GM23338 (cell line): ENCODE measurements at regions not wholly inside any gene's neighbourhood (a gene's known extent, or its start where the extent isn't known, plus 50 kb on each side); places are given as distances from the start of the nearest gene placed in this dataset.

ENCODE experiments used
- ATAC-seq: fragments of 200-7000 bp; cut with Tn5 transposase; 3 replicates; pipeline ENCODE4 v1.9.1; 2020
- DNase-seq: peaks from one replicate; pipeline ENCODE4 v3.0.0-alpha.2; 2015; ENCODE audit warnings: low spot score
- H2AFZ ChIP-seq: fragments of 200-600 bp; sonication (generic); 2 replicates; pipeline ENCODE4 v1.8.0; 2016; ENCODE audit warnings: antibody characterized with exemption, mild to moderate bottlenecking, moderate library complexity
- H3F3A ChIP-seq: fragments of 200-600 bp; sonication (generic); replicated peaks from 2 replicates; pipeline ENCODE4 v1.8.0; 2017; ENCODE audit warnings: antibody characterized with exemption, mixed run types, low read depth
- H3K27ac ChIP-seq: fragments of 200-600 bp; sonication (generic); 2 replicates; pipeline ENCODE4 v1.6.1; 2016; ENCODE audit warnings: low read depth
- H3K27me3 ChIP-seq: fragments of 200-600 bp; sonication (generic); 2 replicates; pipeline ENCODE4 v1.8.0; 2016; ENCODE audit warnings: mild to moderate bottlenecking, mixed run types, moderate library complexity; ENCODE audit not compliant: insufficient read depth
- H3K36me3 ChIP-seq: fragments of 200-600 bp; sonication (generic); 2 replicates; pipeline ENCODE4 v1.8.0; 2016; ENCODE audit warnings: mild to moderate bottlenecking; ENCODE audit not compliant: insufficient read depth
- H3K4me1 ChIP-seq: fragments of 200-600 bp; sonication (generic); 2 replicates; pipeline ENCODE4 v1.8.0; 2016; ENCODE audit warnings: mild to moderate bottlenecking, moderate library complexity; ENCODE audit not compliant: insufficient read depth
- H3K4me2 ChIP-seq: fragments of 200-600 bp; sonication (generic); 2 replicates; pipeline ENCODE4 v1.7.1; 2017; ENCODE audit warnings: mixed run types
- H3K4me3 ChIP-seq: fragments of 200-600 bp; sonication (generic); 2 replicates; pipeline ENCODE4 v1.6.1; 2016; ENCODE audit warnings: mixed run types
- H3K79me2 ChIP-seq: fragments of 200-600 bp; sonication (generic); replicated peaks from 2 replicates; pipeline ENCODE4 v1.8.0; 2017; ENCODE audit warnings: mild to moderate bottlenecking; ENCODE audit not compliant: insufficient read depth
- H3K9me2 ChIP-seq: fragments of 200-600 bp; sonication (generic); 2 replicates; pipeline ENCODE4 v1.8.0; 2017; ENCODE audit not compliant: insufficient read depth
- H4K20me1 ChIP-seq: fragments of 200-600 bp; sonication (generic); replicated peaks from 2 replicates; pipeline ENCODE4 v1.8.0; 2017; ENCODE audit warnings: mild to moderate bottlenecking; ENCODE audit not compliant: insufficient read depth
- H3K27ac Mint-ChIP-seq: 2 replicates; pipeline ENCODE4 v1.8.0; 2020; ENCODE audit warnings: inconsistent platforms, mild to moderate bottlenecking, moderate library complexity, mixed read lengths
- H3K27me3 Mint-ChIP-seq: 3 replicates; pipeline ENCODE4 v1.8.0; 2022; ENCODE audit warnings: low read depth, mild to moderate bottlenecking, moderate library complexity, mixed read lengths, inconsistent platforms; ENCODE audit not compliant: insufficient read depth, poor library complexity
- H3K36me3 Mint-ChIP-seq: 3 replicates; pipeline ENCODE4 v1.8.0; 2021; ENCODE audit warnings: low read depth, mild to moderate bottlenecking, inconsistent platforms, moderate library complexity, mixed read lengths
- H3K4me1 Mint-ChIP-seq: 3 replicates; pipeline ENCODE4 v1.8.0; 2020; ENCODE audit warnings: mild to moderate bottlenecking, inconsistent platforms, mixed read lengths
- H3K4me3 Mint-ChIP-seq: 3 replicates; pipeline ENCODE4 v1.8.0; 2021; ENCODE audit warnings: moderate library complexity, mild to moderate bottlenecking, inconsistent platforms, mixed read lengths
- H3K9me3 Mint-ChIP-seq: 3 replicates; pipeline ENCODE4 v1.8.0; 2020; ENCODE audit warnings: moderate library complexity, mild to moderate bottlenecking, inconsistent platforms, mixed read lengths
- EZH2 ChIP-seq: fragments of 200-600 bp; sonication (generic); IDR thresholded peaks from one replicate; pipeline ENCODE4 v1.8.0; 2017; ENCODE audit warnings: antibody characterized with exemption, mild to moderate bottlenecking, low read depth; ENCODE audit not compliant: unreplicated experiment
- STAT1 ChIP-seq: IDR thresholded peaks from one replicate; pipeline ENCODE4 v1.6.1; 2016; ENCODE audit warnings: antibody characterized with exemption; ENCODE audit not compliant: unreplicated experiment
- ZNF331 ChIP-seq: fragments of 250-450 bp; sonication (Bioruptor Pico); IDR thresholded peaks from 2 replicates; pipeline ENCODE4 v1.5.0; 2020; ENCODE audit warnings: low read depth, mild to moderate bottlenecking, moderate library complexity
- TF ChIP-seq, protein P1 (sequence below): fragments of 250-450 bp; sonication (Bioruptor Pico); IDR thresholded peaks from 2 replicates; pipeline ENCODE4 v1.5.0; 2020; ENCODE audit warnings: mild to moderate bottlenecking, moderate library complexity
- TF ChIP-seq, protein P2 (sequence below): IDR thresholded peaks from 2 replicates; pipeline ENCODE4 v1.6.1; 2016; ENCODE audit warnings: antibody characterized with exemption
- TF ChIP-seq, protein P3 (sequence below): IDR thresholded peaks from one replicate; pipeline ENCODE4 v1.6.1; 2018; ENCODE audit warnings: antibody characterized with exemption; ENCODE audit not compliant: unreplicated experiment

DNA sequence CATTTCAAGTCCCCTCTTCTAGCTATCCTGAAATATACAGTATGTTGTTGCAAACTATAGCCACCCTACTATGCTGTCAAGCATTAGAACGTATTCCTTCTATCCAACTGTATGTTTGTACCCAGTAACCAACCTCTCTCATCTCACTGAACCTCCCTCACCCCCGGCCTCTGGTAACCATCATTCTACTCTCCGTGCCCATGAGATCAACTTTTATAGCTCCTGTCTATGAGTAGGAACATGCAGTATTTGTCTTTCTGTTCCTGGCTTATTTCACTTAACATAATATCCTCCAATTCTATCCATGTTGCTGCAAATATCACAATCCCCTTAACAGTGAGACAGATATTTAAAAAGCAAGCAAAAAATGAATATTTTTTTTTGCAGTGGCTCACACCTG is 196.9 kb downstream of the PAX1 start:
- no peaks in the 10 kb centered on the region for H3K4me1 ChIP-seq

More for the DNA sequence above, 196.9 kb downstream of the PAX1 start:
- peaks cover 7% of the 10 kb centered on the region for H3K27me3 Mint-ChIP-seq
- no peaks in the 10 kb centered on the region for H3F3A ChIP-seq
- no peak overlapping the region for H3K27ac ChIP-seq
- no peaks in the 10 kb centered on the region for H3K27me3 ChIP-seq
- no peaks in the 10 kb centered on the region for H3K79me2 ChIP-seq
- no peaks in the 10 kb centered on the region for H3K9me2 ChIP-seq
- H3K27ac Mint-ChIP-seq = no peak overlapping the region
- no peak overlapping the region for H3K4me3 Mint-ChIP-seq
- TF ChIP-seq, protein P1, sequence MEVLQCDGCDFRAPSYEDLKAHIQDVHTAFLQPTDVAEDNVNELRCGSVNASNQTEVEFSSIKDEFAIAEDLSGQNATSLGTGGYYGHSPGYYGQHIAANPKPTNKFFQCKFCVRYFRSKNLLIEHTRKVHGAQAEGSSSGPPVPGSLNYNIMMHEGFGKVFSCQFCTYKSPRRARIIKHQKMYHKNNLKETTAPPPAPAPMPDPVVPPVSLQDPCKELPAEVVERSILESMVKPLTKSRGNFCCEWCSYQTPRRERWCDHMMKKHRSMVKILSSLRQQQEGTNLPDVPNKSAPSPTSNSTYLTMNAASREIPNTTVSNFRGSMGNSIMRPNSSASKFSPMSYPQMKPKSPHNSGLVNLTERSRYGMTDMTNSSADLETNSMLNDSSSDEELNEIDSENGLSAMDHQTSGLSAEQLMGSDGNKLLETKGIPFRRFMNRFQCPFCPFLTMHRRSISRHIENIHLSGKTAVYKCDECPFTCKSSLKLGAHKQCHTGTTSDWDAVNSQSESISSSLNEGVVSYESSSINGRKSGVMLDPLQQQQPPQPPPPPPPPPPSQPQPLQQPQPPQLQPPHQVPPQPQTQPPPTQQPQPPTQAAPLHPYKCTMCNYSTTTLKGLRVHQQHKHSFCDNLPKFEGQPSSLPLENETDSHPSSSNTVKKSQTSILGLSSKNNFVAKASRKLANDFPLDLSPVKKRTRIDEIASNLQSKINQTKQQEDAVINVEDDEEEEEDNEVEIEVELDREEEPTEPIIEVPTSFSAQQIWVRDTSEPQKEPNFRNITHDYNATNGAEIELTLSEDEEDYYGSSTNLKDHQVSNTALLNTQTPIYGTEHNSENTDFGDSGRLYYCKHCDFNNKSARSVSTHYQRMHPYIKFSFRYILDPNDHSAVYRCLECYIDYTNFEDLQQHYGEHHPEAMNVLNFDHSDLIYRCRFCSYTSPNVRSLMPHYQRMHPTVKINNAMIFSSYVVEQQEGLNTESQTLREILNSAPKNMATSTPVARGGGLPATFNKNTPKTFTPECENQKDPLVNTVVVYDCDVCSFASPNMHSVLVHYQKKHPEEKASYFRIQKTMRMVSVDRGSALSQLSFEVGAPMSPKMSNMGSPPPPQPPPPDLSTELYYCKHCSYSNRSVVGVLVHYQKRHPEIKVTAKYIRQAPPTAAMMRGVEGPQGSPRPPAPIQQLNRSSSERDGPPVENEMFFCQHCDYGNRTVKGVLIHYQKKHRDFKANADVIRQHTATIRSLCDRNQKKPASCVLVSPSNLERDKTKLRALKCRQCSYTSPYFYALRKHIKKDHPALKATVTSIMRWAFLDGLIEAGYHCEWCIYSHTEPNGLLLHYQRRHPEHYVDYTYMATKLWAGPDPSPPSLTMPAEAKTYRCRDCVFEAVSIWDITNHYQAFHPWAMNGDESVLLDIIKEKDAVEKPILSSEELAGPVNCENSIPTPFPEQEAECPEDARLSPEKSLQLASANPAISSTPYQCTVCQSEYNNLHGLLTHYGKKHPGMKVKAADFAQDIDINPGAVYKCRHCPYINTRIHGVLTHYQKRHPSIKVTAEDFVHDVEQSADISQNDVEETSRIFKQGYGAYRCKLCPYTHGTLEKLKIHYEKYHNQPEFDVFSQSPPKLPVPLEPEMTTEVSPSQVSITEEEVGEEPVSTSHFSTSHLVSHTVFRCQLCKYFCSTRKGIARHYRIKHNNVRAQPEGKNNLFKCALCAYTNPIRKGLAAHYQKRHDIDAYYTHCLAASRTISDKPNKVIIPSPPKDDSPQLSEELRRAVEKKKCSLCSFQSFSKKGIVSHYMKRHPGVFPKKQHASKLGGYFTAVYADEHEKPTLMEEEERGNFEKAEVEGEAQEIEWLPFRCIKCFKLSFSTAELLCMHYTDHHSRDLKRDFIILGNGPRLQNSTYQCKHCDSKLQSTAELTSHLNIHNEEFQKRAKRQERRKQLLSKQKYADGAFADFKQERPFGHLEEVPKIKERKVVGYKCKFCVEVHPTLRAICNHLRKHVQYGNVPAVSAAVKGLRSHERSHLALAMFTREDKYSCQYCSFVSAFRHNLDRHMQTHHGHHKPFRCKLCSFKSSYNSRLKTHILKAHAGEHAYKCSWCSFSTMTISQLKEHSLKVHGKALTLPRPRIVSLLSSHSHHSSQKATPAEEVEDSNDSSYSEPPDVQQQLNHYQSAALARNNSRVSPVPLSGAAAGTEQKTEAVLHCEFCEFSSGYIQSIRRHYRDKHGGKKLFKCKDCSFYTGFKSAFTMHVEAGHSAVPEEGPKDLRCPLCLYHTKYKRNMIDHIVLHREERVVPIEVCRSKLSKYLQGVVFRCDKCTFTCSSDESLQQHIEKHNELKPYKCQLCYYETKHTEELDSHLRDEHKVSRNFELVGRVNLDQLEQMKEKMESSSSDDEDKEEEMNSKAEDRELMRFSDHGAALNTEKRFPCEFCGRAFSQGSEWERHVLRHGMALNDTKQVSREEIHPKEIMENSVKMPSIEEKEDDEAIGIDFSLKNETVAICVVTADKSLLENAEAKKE (CRISPR knock-in tag) = no peak
- TF ChIP-seq, protein P2, sequence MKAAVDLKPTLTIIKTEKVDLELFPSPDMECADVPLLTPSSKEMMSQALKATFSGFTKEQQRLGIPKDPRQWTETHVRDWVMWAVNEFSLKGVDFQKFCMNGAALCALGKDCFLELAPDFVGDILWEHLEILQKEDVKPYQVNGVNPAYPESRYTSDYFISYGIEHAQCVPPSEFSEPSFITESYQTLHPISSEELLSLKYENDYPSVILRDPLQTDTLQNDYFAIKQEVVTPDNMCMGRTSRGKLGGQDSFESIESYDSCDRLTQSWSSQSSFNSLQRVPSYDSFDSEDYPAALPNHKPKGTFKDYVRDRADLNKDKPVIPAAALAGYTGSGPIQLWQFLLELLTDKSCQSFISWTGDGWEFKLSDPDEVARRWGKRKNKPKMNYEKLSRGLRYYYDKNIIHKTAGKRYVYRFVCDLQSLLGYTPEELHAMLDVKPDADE = no peak
- TF ChIP-seq STAT1 (no peak), EZH2 (no peak), ZNF331 (no peak)
- TF ChIP-seq, protein P3, sequence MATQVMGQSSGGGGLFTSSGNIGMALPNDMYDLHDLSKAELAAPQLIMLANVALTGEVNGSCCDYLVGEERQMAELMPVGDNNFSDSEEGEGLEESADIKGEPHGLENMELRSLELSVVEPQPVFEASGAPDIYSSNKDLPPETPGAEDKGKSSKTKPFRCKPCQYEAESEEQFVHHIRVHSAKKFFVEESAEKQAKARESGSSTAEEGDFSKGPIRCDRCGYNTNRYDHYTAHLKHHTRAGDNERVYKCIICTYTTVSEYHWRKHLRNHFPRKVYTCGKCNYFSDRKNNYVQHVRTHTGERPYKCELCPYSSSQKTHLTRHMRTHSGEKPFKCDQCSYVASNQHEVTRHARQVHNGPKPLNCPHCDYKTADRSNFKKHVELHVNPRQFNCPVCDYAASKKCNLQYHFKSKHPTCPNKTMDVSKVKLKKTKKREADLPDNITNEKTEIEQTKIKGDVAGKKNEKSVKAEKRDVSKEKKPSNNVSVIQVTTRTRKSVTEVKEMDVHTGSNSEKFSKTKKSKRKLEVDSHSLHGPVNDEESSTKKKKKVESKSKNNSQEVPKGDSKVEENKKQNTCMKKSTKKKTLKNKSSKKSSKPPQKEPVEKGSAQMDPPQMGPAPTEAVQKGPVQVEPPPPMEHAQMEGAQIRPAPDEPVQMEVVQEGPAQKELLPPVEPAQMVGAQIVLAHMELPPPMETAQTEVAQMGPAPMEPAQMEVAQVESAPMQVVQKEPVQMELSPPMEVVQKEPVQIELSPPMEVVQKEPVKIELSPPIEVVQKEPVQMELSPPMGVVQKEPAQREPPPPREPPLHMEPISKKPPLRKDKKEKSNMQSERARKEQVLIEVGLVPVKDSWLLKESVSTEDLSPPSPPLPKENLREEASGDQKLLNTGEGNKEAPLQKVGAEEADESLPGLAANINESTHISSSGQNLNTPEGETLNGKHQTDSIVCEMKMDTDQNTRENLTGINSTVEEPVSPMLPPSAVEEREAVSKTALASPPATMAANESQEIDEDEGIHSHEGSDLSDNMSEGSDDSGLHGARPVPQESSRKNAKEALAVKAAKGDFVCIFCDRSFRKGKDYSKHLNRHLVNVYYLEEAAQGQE = no peak
- no peaks in the 10 kb centered on the region for H4K20me1 ChIP-seq
- no peaks in the 10 kb centered on the region; the same call in 2 of the 3 replicates for H3K9me3 Mint-ChIP-seq
- H3K4me1 Mint-ChIP-seq = no peaks in the 10 kb centered on the region; the same call in 2 of the 3 replicates
- no peak for ATAC-seq
- no peak overlapping the region for H2AFZ ChIP-seq
- H3K36me3 ChIP-seq = no peaks in the 10 kb centered on the region
- H3K36me3 Mint-ChIP-seq = no peaks in the 10 kb centered on the region; the same call in 2 of the 3 replicates
- no peak overlapping the region for H3K4me3 ChIP-seq
- H3K4me2 ChIP-seq = no peak overlapping the region
- no peak for DNase-seq
